GM21526 (cell line): ENCODE measurements at regions not wholly inside any gene's neighbourhood (a gene's known extent, or its start where the extent isn't known, plus 50 kb on each side); places are given as distances from the start of the nearest gene placed in this dataset.
A peak's percentile ranks its signal among the peaks of the same experiment; 100 is the strongest.
"Not testable (repeated sequence)": the region's sequence is repeated elsewhere in the genome, so short reads cannot be mapped to it uniquely, and the experiment has no call there.

Experiments
- ATAC-seq: cut with Tn5 transposase; IDR thresholded peaks from one replicate; pipeline ENCODE4 v1.9.1; 2021; ENCODE audit warnings: moderate library complexity; ENCODE audit not compliant: unreplicated experiment, low FRiP score

DNA sequence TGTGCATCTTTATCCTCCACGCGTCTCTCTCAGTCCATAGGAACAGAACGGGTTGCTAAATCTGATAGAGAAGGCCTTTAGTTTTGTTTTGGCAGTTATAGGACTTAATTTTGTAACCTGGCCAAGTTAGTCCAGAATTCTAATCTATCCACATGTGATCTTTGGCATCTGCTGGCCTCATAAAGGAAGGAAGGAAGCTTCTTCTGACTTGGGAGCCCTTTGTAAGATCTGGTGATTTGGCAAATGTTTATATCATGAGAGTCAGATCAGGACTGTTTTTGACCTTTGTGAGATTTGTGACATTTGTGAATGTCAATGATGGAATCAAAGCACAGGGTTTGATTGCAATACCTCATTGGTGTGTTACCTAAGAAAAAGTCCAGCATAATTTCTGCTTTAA is 96.4 kb upstream of the MTLN start:
- not testable (repeated sequence) for ATAC-seq

DNA sequence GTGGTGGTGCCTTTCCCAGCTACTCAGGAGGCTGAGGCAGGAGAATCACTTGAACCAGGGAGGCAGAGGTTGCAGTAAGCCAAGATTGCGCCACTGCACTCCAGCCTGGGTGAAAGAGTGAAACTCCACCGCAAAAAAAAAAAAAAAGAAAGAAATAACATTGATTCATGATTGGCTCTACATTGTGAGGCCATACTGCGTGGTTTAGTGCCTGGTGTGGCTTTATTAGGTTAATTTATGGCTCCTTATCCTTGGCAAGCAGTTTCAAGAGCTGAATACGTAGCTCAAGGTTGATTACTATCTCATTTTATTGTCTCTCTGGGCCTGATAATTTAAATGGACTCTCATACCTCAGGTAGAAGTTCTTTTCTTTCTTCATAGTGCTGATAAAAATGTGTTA is 80.5 kb upstream of the MTLN start:
- not testable (repeated sequence) for ATAC-seq

DNA sequence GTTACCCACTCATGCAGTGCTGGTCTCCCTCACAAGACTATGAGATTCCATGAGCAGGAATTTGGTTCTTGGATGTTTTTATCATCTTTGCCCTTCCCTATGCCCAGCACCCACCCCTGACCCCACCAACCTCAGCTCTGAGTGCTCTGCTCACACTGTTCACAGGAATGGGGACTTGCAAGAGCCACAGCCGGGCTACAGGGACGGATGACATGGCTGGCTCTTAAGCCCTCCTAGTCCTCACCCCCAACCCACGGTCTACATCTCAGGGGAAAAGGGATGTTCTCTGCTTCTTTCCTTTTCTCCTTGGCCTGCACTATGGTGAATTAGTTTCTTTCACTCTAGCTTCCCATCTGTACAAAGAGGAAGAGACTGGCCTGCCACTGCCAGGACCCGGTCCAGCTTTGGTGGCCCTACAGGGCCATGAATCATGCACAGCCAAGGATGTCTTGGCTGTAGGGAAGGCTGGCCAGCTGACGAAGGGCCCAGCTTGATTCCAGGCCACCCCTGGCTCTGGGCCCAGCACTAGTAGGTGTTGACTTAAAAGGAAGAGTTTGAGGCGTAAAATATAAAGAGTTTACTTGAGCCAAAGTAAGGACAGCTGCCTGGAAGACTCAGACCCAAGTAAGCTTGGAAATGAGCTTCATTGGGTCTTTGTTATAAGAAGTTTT is 79.7 kb upstream of the MTLN start:
- not testable (repeated sequence) for ATAC-seq

DNA sequence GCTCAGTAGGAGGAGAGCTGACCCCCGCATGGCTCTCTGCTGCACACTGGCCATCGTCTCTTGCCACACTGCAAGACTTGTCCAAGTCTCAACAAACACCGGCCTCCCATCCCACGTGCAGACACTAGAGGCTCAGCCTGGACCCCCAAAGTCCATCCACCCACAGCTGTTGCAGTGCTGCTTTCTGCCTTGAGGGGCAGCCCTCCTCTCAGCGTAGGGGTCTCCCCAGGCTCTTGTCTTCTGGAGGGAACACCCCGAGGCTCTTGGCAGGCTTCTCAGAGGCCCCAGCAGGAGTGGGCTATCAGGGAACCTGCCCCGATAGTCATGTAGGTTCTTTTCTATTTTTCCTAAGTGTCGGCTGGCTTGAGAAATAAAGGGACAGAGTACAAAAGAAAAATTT is 75.5 kb upstream of the MTLN start:
- not testable (repeated sequence) for ATAC-seq

DNA sequence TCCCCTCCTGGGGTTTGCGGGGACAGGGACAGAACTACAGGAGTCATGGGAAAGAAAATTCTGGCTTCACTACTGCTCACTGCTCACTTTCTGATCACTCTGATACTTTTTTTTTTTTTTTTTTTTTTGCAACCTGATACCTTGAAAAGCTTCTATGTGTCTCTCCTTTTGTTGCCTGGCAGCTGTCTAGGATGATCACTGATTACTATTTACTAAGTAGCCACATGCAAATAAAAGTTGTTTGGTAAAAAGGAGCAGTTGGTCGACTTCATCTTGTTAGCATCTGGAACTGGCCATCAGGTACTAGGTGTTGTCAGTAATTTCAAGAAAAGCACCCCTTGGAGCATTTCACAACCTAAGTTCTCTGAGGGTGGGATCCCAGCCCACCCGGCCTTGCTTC is 74.9 kb upstream of the MTLN start:
- ATAC-seq = not testable (repeated sequence)

DNA sequence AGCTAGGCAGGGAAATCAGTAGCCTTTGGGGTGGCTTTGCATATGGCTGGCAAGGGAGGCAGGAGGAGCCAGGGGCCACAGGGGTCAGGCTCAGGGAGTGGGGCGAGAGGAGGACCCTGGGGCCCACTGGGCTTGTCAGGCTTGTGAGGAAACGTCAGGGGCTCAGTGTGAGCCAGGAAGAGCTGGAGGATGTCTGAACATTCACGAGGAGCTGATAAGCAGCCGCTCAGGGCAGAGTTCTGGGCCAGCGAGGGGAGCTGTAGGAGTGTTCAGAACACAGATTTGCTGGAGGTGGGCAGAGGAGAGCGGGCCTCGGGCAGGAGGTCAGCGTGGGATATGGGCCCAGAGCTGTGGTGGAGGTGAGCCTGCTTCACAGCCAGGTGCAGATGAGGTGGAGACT is 72.7 kb upstream of the MTLN start:
- not testable (repeated sequence) for ATAC-seq

DNA sequence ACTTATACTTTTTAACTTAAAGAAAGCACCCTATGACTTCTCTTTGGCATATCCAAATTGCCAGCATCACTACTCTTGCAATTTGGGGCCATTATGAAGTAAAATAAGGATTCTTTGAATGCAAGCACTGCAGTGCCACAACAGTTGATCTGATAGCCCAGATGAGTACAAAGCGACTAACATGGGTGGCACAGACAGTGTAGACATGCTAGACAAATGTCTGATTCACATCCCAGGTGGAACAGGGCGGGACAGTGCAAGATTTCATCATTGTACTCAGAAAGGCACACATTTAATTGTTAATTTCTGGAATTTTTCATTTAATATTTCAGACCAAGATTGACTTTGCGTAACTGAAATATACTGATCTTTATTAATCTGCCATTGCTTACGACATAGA is 68.5 kb upstream of the MTLN start:
- not testable (repeated sequence) for ATAC-seq

DNA sequence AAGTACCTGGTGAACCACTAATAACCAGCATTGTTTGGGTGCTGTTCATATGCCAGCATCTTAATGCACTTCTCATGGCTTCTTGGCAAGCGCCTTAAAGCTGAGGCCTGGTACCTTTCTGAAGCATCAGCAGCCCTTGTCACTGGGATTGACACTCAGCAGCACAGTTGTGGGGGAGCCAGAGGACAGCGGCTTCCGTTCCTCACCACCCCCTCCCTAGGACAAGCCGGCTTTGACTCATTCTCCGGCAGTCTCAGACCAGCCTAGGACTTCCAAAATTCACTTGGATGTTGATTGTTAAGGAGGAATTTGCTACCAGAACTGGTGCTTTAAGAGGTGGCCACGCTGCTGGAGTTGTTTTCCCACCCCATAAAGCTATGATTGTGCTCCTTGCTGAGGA is 64.7 kb upstream of the MTLN start:
- ATAC-seq = not testable (repeated sequence)

DNA sequence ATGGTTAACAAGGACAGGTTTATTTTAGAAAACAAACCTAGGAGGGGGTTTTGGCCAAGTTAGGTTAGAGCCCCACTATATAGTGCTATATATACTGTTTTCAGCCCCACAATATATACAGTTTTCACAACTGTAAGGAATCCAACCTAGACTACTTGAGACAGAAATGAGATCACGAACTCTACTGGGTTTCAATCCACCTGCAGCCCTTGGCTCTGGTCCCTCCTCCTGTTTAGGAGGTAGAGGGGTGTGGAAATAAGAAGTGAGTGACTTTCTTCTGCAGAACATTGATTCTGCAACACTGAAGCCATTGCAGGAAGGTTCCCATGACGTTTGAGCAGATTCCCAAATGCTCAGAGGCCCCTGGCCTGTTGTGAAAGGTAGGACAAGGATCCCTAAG is 63.7 kb upstream of the MTLN start:
- ATAC-seq = not testable (repeated sequence)

DNA sequence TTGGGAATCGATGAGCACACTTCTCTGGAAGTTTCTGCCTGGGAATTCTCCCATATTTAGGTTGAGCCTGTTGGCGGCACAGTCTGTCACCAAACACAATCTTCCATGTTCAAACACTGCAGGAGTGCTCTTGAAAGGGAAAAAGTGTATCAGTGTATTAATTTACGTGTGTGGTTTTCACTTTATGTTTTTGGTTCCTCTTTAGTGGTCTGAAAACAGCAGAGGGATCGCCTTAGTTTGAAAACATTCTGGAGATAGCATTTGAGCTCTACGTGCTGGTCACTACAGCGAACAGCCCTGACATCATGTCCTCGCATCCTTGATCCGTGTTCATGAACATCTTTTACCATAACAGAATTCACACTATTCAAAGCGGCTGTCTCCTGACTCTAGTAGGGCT is 57.3 kb upstream of the MTLN start:
- not testable (repeated sequence) for ATAC-seq

DNA sequence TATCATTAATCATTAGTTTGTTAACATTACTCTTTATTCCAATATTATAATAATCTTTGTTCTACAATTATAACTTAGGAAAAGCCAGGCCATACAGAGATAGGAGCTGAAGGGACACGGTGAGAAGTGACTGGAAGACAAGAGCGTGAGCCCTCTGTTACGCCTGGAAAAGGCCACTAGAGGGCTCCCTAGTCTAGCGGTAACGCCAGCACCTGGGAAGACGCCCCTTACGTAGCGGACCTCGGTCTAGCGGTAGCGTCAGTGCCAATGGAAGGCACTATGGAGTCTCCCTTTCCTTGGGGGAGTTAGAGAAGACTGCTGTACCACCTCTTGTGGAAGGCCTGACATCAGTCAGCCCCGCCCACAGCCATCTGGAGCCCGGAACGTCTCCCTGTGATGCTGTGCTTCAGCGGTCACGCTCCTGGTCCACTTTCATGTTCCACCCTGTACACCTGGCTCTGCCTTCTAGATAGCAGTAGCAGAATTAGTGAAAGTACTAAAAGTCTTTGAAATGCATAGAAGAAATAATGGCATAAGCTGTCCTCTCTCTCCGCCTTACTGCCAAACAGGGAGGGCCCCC is 55.6 kb upstream of the MTLN start:
- ATAC-seq = peak; percentile 58

DNA sequence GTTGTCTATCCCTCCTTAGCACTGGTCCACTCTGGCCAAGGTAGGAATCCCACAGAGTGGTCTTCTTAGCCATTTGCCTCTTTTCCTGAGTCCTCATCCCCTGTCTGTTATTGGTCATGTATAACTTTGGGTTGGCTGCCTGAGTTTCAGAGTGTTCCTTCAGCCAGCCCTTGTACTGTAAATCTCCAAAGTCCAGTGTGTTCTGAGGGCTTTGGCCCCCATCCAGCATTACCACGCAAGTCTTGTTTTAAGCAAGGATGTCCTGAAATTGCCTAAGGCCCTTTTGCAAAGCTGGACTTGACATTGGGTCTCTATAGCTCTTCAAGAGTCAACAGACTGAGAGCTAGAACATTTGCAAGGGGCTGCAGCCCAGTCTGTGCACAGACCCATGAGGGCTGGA is 52.5 kb upstream of the MTLN start:
- ATAC-seq = not testable (repeated sequence)

DNA sequence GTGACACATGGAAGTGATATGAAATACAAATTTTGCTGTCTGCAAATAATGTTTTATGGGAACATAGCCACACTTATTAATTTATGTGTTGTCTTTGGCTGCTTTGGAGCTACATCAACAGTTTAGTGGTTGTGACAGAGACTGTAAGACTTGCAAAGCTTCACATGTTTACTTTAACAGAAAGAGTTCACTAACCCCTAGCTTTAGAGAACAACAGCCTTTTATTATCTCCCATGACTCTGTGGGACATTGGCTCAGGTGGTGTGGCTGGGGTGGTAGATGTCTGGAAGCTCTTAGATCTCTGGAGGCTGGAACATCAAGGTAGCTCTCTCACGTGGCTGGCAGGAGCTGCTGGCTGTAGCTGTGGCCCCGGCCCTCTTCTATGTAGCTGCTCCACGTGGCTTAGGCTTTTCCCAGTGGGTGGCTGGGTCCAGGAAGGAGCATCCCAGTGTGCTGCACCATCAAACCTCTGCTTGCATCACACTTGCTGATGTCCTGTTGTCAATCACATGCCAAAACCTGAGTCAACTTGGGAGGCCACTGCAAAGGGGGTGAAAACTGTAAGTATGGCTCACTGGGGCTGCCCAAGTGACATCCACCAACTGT is 51.8 kb upstream of the MTLN start:
- not testable (repeated sequence) for ATAC-seq

DNA sequence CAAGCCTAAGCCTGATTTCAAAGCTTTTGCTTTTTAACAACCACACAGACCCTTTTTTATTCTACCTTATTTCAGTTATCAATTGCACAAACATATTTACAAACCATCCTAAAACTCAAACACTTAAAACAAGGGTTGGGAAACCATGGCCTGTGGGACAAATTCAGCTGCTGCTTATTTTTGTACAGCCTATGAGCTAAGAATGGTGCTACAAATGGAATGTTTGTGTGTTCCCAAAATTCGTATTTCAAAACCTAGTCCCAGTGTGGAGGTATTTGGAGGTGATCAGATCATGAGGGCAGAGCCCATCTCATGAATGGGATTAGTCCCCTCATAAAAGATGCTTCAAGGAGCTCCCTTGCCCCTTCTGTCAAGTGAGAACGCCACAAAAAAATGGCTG is 51.1 kb upstream of the MTLN start:
- not testable (repeated sequence) for ATAC-seq
